GM23248 (cell line): ENCODE measurements at regions not wholly inside any gene's neighbourhood (a gene's known extent, or its start where the extent isn't known, plus 50 kb on each side); places are given as distances from the start of the nearest gene placed in this dataset.
A peak's percentile ranks its signal among the peaks of the same experiment; 100 is the strongest.

Experiments used
- DNase-seq: peaks from one replicate; pipeline ENCODE4 v3.0.0-alpha.2; 2015
- H2AFZ ChIP-seq: fragments of 200-600 bp; sonication (generic); 2 replicates; pipeline ENCODE4 v1.6.1; 2016; ENCODE audit warnings: antibody characterized with exemption
- H3F3A ChIP-seq: fragments of 200-600 bp; sonication (generic); 2 replicates; pipeline ENCODE4 v1.6.1; 2016; ENCODE audit warnings: mild to moderate bottlenecking, antibody characterized with exemption, mixed run types; ENCODE audit not compliant: insufficient read depth
- H3K27ac ChIP-seq: fragments of 200-600 bp; sonication (generic); 2 replicates; pipeline ENCODE4 v1.5.1; 2016; ENCODE audit warnings: mild to moderate bottlenecking
- H3K27me3 ChIP-seq: fragments of 200-600 bp; sonication (generic); replicated peaks from 2 replicates; pipeline ENCODE4 v1.6.1; 2016; ENCODE audit warnings: mild to moderate bottlenecking; ENCODE audit not compliant: insufficient read depth
- H3K36me3 ChIP-seq: fragments of 200-600 bp; sonication (generic); 2 replicates; pipeline ENCODE4 v1.6.1; 2016; ENCODE audit warnings: low read depth, mild to moderate bottlenecking
- H3K4me1 ChIP-seq: fragments of 200-600 bp; sonication (generic); 2 replicates; pipeline ENCODE4 v1.6.1; 2016; ENCODE audit warnings: mild to moderate bottlenecking; ENCODE audit not compliant: insufficient read depth
- H3K4me2 ChIP-seq: fragments of 200-600 bp; sonication (generic); one replicate; pipeline ENCODE4 v1.6.1; 2016; ENCODE audit warnings: mild to moderate bottlenecking; ENCODE audit not compliant: unreplicated experiment
- H3K4me3 ChIP-seq: fragments of 200-600 bp; sonication (generic); 2 replicates; pipeline ENCODE4 v1.5.1; 2016; ENCODE audit warnings: mild to moderate bottlenecking
- H3K79me2 ChIP-seq: fragments of 200-600 bp; sonication (generic); 2 replicates; pipeline ENCODE4 v1.6.1; 2016; ENCODE audit warnings: mild to moderate bottlenecking; ENCODE audit not compliant: insufficient read depth
- H3K9ac ChIP-seq: fragments of 200-600 bp; sonication (generic); 2 replicates; pipeline ENCODE4 v1.6.1; 2016; ENCODE audit warnings: mild to moderate bottlenecking
- H3K9me2 ChIP-seq: fragments of 200-600 bp; sonication (generic); 2 replicates; pipeline ENCODE4 v1.6.1; 2016; ENCODE audit warnings: mixed run types, mild to moderate bottlenecking, moderate library complexity; ENCODE audit not compliant: insufficient read depth
- H3K9me3 ChIP-seq: fragments of 200-600 bp; sonication (generic); one replicate; pipeline ENCODE4 v1.6.1; 2017; ENCODE audit warnings: low read depth
- H4K20me1 ChIP-seq: fragments of 200-600 bp; sonication (generic); 2 replicates; pipeline ENCODE4 v1.6.0; 2016; ENCODE audit not compliant: insufficient read depth
- EZH2 ChIP-seq: fragments of 200-600 bp; sonication (generic); IDR thresholded peaks from 2 replicates; pipeline ENCODE4 v1.6.1; 2018; ENCODE audit warnings: antibody characterized with exemption, mild to moderate bottlenecking; ENCODE audit not compliant: insufficient read depth, poor library complexity, severe bottlenecking
- EZH2phosphoT487 ChIP-seq: fragments of 200-600 bp; sonication (generic); IDR thresholded peaks from 2 replicates; pipeline ENCODE4 v1.6.1; 2018; ENCODE audit warnings: antibody characterized with exemption, moderate library complexity, mild to moderate bottlenecking, low read depth; ENCODE audit not compliant: insufficient read depth
- WGBS, 2 experiments: methylation state at CpG; one replicate each; pipeline ENCODE4 v1.1.6; 2015 to 2017; ENCODE audit warnings: low lambda C conversion rate in 2 of 2, low coverage in 1 of 2; ENCODE audit errors: missing lambda C conversion rate in 2 of 2; 5-methylcytosine and 5-hydroxymethylcytosine counted together
- in situ Hi-C: fragments of 300-500 bp; cut with MboI; formaldehyde crosslinking; loops from 2 replicates; pipeline ENCODE4 v1.15.0; 2020

DNA sequence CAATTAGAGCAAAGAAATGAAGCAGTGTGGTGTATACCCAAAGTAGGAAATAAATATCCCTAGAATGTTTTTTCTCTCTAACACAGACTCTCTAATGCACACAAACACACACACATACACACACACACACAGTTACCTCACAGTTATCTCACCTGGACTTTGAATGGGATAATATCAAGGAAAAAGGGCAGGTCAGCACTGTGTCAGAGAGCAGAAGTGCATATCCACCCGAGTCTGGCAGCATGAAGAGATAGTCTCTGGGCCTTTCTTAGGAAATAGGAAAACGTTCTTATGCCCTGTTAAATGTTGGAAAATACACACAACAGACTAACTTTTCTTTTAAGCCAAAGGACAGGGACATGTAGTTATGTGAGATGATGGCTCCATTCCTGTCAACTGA, 162.0 kb downstream of the COL6A3 start:
- no peaks in the 10 kb centered on the region for H3K9me3 ChIP-seq
- no peak overlapping the region for H3K9ac ChIP-seq
- peaks cover 38% of the 10 kb centered on the region for H3F3A ChIP-seq
- no peak overlapping the region for H3K27ac ChIP-seq
- no peak overlapping the region for H3K4me3 ChIP-seq
- H3K9me2 ChIP-seq: no peaks in the 10 kb centered on the region
- WGBS, 2 experiments: 68 to 81% methylated on average over 2 of the region's 2 CpGs
- no peak overlapping the region for H2AFZ ChIP-seq
- H3K4me1 ChIP-seq: peaks cover 42% of the 10 kb centered on the region
- H3K36me3 ChIP-seq: no peaks in the 10 kb centered on the region
- no peaks in the 10 kb centered on the region for H4K20me1 ChIP-seq
- H3K4me2 ChIP-seq: no peak overlapping the region
- no peaks in the 10 kb centered on the region for H3K27me3 ChIP-seq
- no peak for TF ChIP-seq EZH2phosphoT487
- no peak for TF ChIP-seq EZH2
- in situ Hi-C loops: no loop called here
- no peaks in the 10 kb centered on the region for H3K79me2 ChIP-seq
- no peak for DNase-seq

DNA sequence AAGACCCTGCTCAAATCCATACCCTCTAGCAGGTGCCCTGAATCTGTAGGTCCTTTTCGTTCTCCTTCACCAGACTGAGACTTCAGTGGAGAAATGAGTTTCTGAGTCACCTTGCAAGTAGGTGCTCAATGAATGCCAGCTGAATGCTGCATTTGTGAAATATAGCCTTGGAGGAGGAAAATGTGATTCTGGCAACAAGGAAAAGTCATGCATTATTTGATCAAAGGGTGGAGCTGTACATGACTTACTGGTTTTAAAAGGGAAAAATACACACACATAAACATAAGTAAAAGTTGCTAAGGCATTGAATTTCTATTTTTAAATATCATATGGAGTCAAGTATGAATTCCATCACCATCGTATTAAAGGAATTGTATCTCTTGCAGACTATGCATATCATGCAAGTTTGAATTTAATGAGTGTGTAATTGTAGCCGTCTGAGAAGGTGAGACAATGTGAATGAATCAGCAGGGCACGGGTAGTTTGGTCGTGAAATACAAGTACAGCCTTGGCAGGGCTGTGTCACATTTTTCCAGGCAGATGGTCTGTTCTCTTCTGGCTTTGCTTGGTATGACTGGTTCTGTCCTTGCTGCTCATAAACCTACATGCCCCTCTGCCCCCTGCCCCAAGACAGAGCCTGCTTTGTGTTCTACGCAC, 160.8 kb downstream of the COL6A3 start:
- H3F3A ChIP-seq: peaks cover 47% of the 10 kb centered on the region
- no peaks in the 10 kb centered on the region for H3K27me3 ChIP-seq
- no peak overlapping the region for H3K9ac ChIP-seq
- H2AFZ ChIP-seq: no peak overlapping the region
- no peaks in the 10 kb centered on the region for H3K9me2 ChIP-seq
- no peaks in the 10 kb centered on the region for H3K9me3 ChIP-seq
- peak overlapping the region; percentile 91 for H3K27ac ChIP-seq
- in situ Hi-C loops: no loop called here
- 70% methylated on average over 6 of the region's 6 CpGs for WGBS, 2 experiments
- H3K4me1 ChIP-seq: peaks cover 54% of the 10 kb centered on the region
- no peaks in the 10 kb centered on the region for H3K79me2 ChIP-seq
- no peaks in the 10 kb centered on the region for H4K20me1 ChIP-seq
- H3K4me3 ChIP-seq: no peak overlapping the region
- TF ChIP-seq EZH2phosphoT487 (no peak), EZH2 (no peak)
- H3K36me3 ChIP-seq: no peaks in the 10 kb centered on the region
- H3K4me2 ChIP-seq: peak overlapping the region; percentile 54
- peak; percentile 68 for DNase-seq

DNA sequence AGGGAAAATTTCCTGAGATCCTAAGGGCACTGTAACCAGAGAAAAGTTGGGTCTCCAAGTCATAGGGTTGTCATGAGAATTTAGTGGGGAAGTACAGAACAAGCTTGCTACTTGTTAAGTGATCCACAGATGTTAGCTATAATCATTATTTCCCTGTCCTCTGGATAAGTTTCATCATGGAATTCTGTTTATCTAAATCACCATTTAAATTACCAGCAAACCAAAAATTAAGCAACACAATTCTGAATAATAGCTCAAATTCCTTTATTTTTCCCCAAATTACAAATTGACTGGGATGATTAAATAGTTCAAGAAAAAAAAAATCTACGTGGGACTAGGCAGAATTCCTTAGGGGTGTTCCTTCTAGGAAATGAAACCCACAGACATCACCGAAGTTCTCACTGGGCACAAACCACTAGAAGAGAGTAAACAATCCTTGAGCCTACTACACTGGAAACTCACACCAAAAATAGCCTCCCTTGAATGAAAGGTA, 159.5 kb downstream of the COL6A3 start:
- H3K9ac ChIP-seq: peak overlapping the region; percentile 71
- 1 to 2% methylated on average over 2 of the region's 2 CpGs for WGBS, 2 experiments
- no peaks in the 10 kb centered on the region for H3K27me3 ChIP-seq
- TF ChIP-seq EZH2: no peak
- TF ChIP-seq EZH2phosphoT487: no peak
- in situ Hi-C loops: no loop called here
- no peaks in the 10 kb centered on the region for H3K36me3 ChIP-seq
- H3K27ac ChIP-seq: peak overlapping the region; percentile 91
- H3K4me3 ChIP-seq: no peak overlapping the region
- H3K79me2 ChIP-seq: no peaks in the 10 kb centered on the region
- H3K9me3 ChIP-seq: no peaks in the 10 kb centered on the region
- H3K9me2 ChIP-seq: no peaks in the 10 kb centered on the region
- peaks cover 47% of the 10 kb centered on the region for H3F3A ChIP-seq
- peak overlapping the region; percentile 54 for H3K4me2 ChIP-seq
- DNase-seq: peak; percentile 68
- H3K4me1 ChIP-seq: peaks cover 59% of the 10 kb centered on the region
- no peaks in the 10 kb centered on the region for H4K20me1 ChIP-seq
- no peak overlapping the region for H2AFZ ChIP-seq

DNA sequence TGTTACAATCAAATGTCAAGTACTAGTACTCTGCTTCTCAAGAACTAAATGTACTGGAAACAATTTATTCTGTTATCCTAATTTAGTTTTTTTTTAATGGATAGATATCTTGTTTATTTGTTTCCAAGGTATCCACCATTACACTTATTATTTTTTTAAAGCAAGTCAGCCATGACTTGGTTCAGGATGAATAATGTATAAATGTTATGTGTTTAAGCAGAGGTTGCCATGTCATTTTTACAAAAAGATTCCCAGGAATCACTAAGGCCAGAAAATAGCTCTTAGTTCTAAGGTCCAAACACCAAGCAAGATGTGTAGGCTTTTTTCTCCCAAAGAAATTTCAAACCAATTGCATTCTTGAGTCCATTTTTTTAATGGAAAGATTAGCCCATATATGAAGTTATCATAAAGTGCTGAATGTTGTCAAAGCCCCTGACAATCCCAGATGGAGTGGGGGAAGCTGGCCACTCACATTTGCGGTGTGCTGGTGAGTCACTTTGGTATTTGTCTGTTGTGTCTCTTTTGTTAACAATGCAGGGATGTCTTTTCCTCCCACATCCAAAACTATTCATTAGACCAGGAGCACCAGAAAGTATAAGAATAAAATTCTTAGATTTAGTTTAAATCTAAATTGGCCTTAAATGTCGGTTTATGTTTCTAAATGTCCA, 158.9 kb downstream of the COL6A3 start:
- no peaks in the 10 kb centered on the region for H3K36me3 ChIP-seq
- in situ Hi-C loops: no loop called here
- peak; percentile 89 for DNase-seq
- H3K9me3 ChIP-seq: no peaks in the 10 kb centered on the region
- peak overlapping the region; percentile 91 for H3K27ac ChIP-seq
- peaks cover 47% of the 10 kb centered on the region for H3F3A ChIP-seq
- 0 out of 2 replicates have a peak overlapping the region, but pooled peaks have one; percentile 11 for H3K4me3 ChIP-seq
- TF ChIP-seq EZH2phosphoT487 (0 out of 2 replicates have a peak, but pooled peaks have one; percentile 67), EZH2 (no peak)
- no peak overlapping the region for H2AFZ ChIP-seq
- no peaks in the 10 kb centered on the region for H3K9me2 ChIP-seq
- H3K4me2 ChIP-seq: peak overlapping the region; percentile 54
- no peaks in the 10 kb centered on the region for H3K27me3 ChIP-seq
- no peaks in the 10 kb centered on the region for H4K20me1 ChIP-seq
- WGBS, 2 experiments: 18 to 21% methylated on average over 2 of the region's 2 CpGs
- peak overlapping the region; percentile 71 for H3K9ac ChIP-seq
- no peaks in the 10 kb centered on the region for H3K79me2 ChIP-seq
- H3K4me1 ChIP-seq: peaks cover 59% of the 10 kb centered on the region
